HEK293 (cell line): ENCODE measurements at regions not wholly inside any gene's neighbourhood (a gene's known extent, or its start where the extent isn't known, plus 50 kb on each side); places are given as distances from the start of the nearest gene placed in this dataset.

Source experiments
- CTCF ChIA-PET: fragments of 350-600 bp; formaldehyde crosslinking; extraction: SDS; loops from one replicate; lab custom pipeline; 2021; ENCODE audit warnings: antibody characterized with exemption; lab: Yijun Ruan, JAX
- POLR2A ChIA-PET: fragments of 300-600 bp; formaldehyde crosslinking; extraction: SDS; loops from one replicate; lab custom pipeline; 2020; ENCODE audit warnings: antibody characterized with exemption, inconsistent platforms; lab: Yijun Ruan, JAX
- H3K27ac ChIP-seq: fragments of 200-500 bp; sonication (Bioruptor generic); 2 replicates; pipeline ENCODE4 v1.5.1; 2014; ENCODE audit warnings: low read depth, low read length, control low read depth, inconsistent platforms; ENCODE audit errors: extremely low read depth
- H3K36me3 ChIP-seq, 2 experiments: fragments of 200-500 bp in 1 of 2; sonication (Bioruptor generic) in 1 of 2; 1 replicate in 1 of 2; 2 replicates in 1 of 2; pipeline ENCODE4 v1.5.1; 2014 to 2017; ENCODE audit warnings: inconsistent platforms in 2 of 2, low read length in 2 of 2; ENCODE audit not compliant: control insufficient read depth in 2 of 2, insufficient read depth in 1 of 2
- H3K4me1 ChIP-seq: fragments of 200-500 bp; sonication (Bioruptor generic); 2 replicates; pipeline ENCODE4 v1.5.1; 2014; ENCODE audit warnings: mild to moderate bottlenecking, low read length, inconsistent platforms; ENCODE audit not compliant: control insufficient read depth, insufficient read depth
- H3K4me3 ChIP-seq: 2 replicates; pipeline ENCODE4 v1.5.1; 2011; ENCODE audit warnings: low read depth, mild to moderate bottlenecking, control low read depth, low read length, moderate library complexity
- H3K9me3 ChIP-seq: fragments of 200-500 bp; sonication (Bioruptor generic); 2 replicates; pipeline ENCODE4 v1.5.1; 2014; ENCODE audit warnings: low read depth, low read length, inconsistent platforms; ENCODE audit not compliant: control insufficient read depth, insufficient read depth
- FEZF1 ChIP-seq: fragments of 450-650 bp; formaldehyde crosslinking; IDR thresholded peaks from 2 replicates; pipeline ENCODE4 v1.5.1; 2016; ENCODE audit warnings: missing biosample characterization, missing genetic modification characterization
- HOXA7 ChIP-seq: sonication (generic); formaldehyde crosslinking; IDR thresholded peaks from 2 replicates; pipeline ENCODE4 v1.8.1; 2022; ENCODE audit warnings: missing genetic modification reagents, borderline replicate concordance
- MZF1 ChIP-seq: fragments of 450-650 bp; formaldehyde crosslinking; IDR thresholded peaks from 2 replicates; pipeline ENCODE4 v1.5.1; 2017; ENCODE audit warnings: missing biosample characterization, missing genetic modification characterization, borderline replicate concordance
- ZBTB1 ChIP-seq: fragments of 450-650 bp; formaldehyde crosslinking; IDR thresholded peaks from 2 replicates; pipeline ENCODE4 v1.5.1; 2016; ENCODE audit warnings: missing biosample characterization, missing genetic modification characterization
- ZBTB21 ChIP-seq: fragments of 450-650 bp; formaldehyde crosslinking; IDR thresholded peaks from 2 replicates; pipeline ENCODE4 v1.5.1; 2017; ENCODE audit warnings: missing biosample characterization, missing genetic modification characterization
- ZNF121 ChIP-seq: fragments of 450-650 bp; formaldehyde crosslinking; IDR thresholded peaks from 2 replicates; pipeline ENCODE4 v1.5.1; 2016; ENCODE audit warnings: missing biosample characterization, missing genetic modification characterization
- ZNF157 ChIP-seq: fragments of 450-650 bp; formaldehyde crosslinking; IDR thresholded peaks from 2 replicates; pipeline ENCODE4 v1.5.1; 2016; ENCODE audit warnings: missing biosample characterization, missing genetic modification characterization
- ZNF549 ChIP-seq: fragments of 450-650 bp; IDR thresholded peaks from 2 replicates; pipeline ENCODE4 v1.5.1; 2018; ENCODE audit warnings: missing biosample characterization, missing genetic modification characterization, mild to moderate bottlenecking, inconsistent platforms, moderate library complexity
- ZNF555 ChIP-seq: fragments of 450-650 bp; formaldehyde crosslinking; conservative IDR thresholded peaks from 2 replicates; pipeline ENCODE4 v1.5.1; 2017; ENCODE audit warnings: missing biosample characterization, mild to moderate bottlenecking, missing genetic modification characterization, inconsistent platforms
- ZNF558 ChIP-seq: fragments of 450-650 bp; formaldehyde crosslinking; IDR thresholded peaks from 2 replicates; pipeline ENCODE4 v1.5.1; 2016; ENCODE audit warnings: missing biosample characterization, missing genetic modification characterization
- ZNF596 ChIP-seq: fragments of 450-650 bp; IDR thresholded peaks from 2 replicates; pipeline ENCODE4 v1.5.0; 2018; ENCODE audit warnings: missing biosample characterization, mild to moderate bottlenecking, missing genetic modification characterization, moderate library complexity
- ZNF629 ChIP-seq: fragments of 450-650 bp; formaldehyde crosslinking; IDR thresholded peaks from 2 replicates; pipeline ENCODE4 v1.5.1; 2017; ENCODE audit warnings: missing biosample characterization, missing genetic modification characterization
- ZNF747 ChIP-seq: fragments of 450-650 bp; formaldehyde crosslinking; IDR thresholded peaks from 2 replicates; pipeline ENCODE4 v1.5.1; 2016; ENCODE audit warnings: missing biosample characterization, missing genetic modification characterization
- ZXDB ChIP-seq: fragments of 450-650 bp; formaldehyde crosslinking; IDR thresholded peaks from 2 replicates; pipeline ENCODE4 v1.5.1; 2016; ENCODE audit warnings: missing biosample characterization, missing genetic modification characterization
- TF ChIP-seq, protein P1 (sequence below): fragments of 450-650 bp; formaldehyde crosslinking; IDR thresholded peaks from 2 replicates; pipeline ENCODE4 v1.5.1; 2017; ENCODE audit warnings: missing biosample characterization, missing genetic modification characterization
- TF ChIP-seq, protein P2 (sequence below): fragments of 450-650 bp; IDR thresholded peaks from 2 replicates; pipeline ENCODE4 v1.5.1; 2018; ENCODE audit warnings: missing biosample characterization, mild to moderate bottlenecking, missing genetic modification characterization
- TF ChIP-seq, protein P3 (sequence below): fragments of 450-650 bp; formaldehyde crosslinking; optimal IDR thresholded peaks from 2 replicates; pipeline ENCODE3; 2016; ENCODE audit warnings: missing biosample characterization, mild to moderate bottlenecking, missing genetic modification characterization
- TF ChIP-seq, protein P4 (sequence below): fragments of 450-650 bp; formaldehyde crosslinking; conservative IDR thresholded peaks from 2 replicates; pipeline ENCODE4 v1.5.1; 2016; ENCODE audit warnings: low read depth, missing biosample characterization, missing genetic modification characterization
- TF ChIP-seq, protein P5 (sequence below): fragments of 450-650 bp; formaldehyde crosslinking; IDR thresholded peaks from 2 replicates; pipeline ENCODE4 v1.5.1; 2016; ENCODE audit warnings: missing biosample characterization, missing genetic modification characterization, low read depth
- TF ChIP-seq, protein P6 (sequence below): IDR thresholded peaks from 2 replicates; pipeline ENCODE4 v1.6.1; 2011; ENCODE audit warnings: mild to moderate bottlenecking, low read depth, low read length, borderline replicate concordance

DNA sequence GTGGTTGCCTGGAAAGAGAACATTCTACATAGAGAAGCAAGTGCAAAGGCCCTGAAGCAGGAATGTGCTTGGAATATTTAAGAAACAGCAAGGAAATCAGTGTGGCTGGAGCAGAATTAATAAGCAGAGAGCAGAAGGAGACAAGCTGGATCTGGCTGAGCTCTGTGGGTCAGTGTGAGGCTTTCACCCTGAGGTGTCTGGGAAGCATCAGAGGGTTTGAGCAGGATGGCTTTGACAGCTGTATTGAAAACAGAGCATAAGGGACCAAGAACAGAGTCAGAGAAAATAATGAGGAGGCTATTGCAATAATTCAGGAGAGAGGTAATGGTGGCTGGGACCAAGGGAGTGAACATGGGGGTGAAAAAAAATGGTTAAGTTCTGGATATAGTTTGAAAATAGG, 199.6 kb downstream of the NXPE2 start:
- no peak overlapping the region for H3K27ac ChIP-seq
- H3K4me3 ChIP-seq: no peak overlapping the region
- POLR2A ChIA-PET: no interaction called here
- CTCF ChIA-PET: interaction anchor here (0.7 to 1.4 kb wide), 2 partner anchors 15 to 1622 kb away, joined by 3 to 4 read pairs; no protein-coding TSS in a partner anchor
- TF ChIP-seq, protein P1, sequence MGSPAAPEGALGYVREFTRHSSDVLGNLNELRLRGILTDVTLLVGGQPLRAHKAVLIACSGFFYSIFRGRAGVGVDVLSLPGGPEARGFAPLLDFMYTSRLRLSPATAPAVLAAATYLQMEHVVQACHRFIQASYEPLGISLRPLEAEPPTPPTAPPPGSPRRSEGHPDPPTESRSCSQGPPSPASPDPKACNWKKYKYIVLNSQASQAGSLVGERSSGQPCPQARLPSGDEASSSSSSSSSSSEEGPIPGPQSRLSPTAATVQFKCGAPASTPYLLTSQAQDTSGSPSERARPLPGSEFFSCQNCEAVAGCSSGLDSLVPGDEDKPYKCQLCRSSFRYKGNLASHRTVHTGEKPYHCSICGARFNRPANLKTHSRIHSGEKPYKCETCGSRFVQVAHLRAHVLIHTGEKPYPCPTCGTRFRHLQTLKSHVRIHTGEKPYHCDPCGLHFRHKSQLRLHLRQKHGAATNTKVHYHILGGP (tag by site-specific recombination): no peak
- TF ChIP-seq, protein P2, sequence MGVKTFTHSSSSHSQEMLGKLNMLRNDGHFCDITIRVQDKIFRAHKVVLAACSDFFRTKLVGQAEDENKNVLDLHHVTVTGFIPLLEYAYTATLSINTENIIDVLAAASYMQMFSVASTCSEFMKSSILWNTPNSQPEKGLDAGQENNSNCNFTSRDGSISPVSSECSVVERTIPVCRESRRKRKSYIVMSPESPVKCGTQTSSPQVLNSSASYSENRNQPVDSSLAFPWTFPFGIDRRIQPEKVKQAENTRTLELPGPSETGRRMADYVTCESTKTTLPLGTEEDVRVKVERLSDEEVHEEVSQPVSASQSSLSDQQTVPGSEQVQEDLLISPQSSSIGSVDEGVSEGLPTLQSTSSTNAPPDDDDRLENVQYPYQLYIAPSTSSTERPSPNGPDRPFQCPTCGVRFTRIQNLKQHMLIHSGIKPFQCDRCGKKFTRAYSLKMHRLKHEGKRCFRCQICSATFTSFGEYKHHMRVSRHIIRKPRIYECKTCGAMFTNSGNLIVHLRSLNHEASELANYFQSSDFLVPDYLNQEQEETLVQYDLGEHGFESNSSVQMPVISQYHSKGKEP (tag by site-specific recombination): no peak
- TF ChIP-seq ZBTB1 (tag by site-specific recombination): no peak
- no peak for TF ChIP-seq ZNF558 (tag by site-specific recombination)
- TF ChIP-seq ZNF157 (tag by site-specific recombination): no peak
- no peak for TF ChIP-seq ZNF555
- TF ChIP-seq, protein P3, sequence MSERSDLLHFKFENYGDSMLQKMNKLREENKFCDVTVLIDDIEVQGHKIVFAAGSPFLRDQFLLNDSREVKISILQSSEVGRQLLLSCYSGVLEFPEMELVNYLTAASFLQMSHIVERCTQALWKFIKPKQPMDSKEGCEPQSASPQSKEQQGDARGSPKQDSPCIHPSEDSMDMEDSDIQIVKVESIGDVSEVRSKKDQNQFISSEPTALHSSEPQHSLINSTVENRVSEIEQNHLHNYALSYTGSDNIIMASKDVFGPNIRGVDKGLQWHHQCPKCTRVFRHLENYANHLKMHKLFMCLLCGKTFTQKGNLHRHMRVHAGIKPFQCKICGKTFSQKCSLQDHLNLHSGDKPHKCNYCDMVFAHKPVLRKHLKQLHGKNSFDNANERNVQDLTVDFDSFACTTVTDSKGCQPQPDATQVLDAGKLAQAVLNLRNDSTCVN (tag by site-specific recombination): no peak
- no peak for TF ChIP-seq ZBTB21 (tag by site-specific recombination)
- no peak for TF ChIP-seq ZNF549 (tag by site-specific recombination)
- no peak for TF ChIP-seq ZNF629 (tag by site-specific recombination)
- TF ChIP-seq, protein P4, sequence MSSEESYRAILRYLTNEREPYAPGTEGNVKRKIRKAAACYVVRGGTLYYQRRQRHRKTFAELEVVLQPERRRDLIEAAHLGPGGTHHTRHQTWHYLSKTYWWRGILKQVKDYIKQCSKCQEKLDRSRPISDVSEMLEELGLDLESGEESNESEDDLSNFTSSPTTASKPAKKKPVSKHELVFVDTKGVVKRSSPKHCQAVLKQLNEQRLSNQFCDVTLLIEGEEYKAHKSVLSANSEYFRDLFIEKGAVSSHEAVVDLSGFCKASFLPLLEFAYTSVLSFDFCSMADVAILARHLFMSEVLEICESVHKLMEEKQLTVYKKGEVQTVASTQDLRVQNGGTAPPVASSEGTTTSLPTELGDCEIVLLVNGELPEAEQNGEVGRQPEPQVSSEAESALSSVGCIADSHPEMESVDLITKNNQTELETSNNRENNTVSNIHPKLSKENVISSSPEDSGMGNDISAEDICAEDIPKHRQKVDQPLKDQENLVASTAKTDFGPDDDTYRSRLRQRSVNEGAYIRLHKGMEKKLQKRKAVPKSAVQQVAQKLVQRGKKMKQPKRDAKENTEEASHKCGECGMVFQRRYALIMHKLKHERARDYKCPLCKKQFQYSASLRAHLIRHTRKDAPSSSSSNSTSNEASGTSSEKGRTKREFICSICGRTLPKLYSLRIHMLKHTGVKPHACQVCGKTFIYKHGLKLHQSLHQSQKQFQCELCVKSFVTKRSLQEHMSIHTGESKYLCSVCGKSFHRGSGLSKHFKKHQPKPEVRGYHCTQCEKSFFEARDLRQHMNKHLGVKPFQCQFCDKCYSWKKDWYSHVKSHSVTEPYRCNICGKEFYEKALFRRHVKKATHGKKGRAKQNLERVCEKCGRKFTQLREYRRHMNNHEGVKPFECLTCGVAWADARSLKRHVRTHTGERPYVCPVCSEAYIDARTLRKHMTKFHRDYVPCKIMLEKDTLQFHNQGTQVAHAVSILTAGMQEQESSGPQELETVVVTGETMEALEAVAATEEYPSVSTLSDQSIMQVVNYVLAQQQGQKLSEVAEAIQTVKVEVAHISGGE (tag by site-specific recombination): no peak
- TF ChIP-seq, protein P5, sequence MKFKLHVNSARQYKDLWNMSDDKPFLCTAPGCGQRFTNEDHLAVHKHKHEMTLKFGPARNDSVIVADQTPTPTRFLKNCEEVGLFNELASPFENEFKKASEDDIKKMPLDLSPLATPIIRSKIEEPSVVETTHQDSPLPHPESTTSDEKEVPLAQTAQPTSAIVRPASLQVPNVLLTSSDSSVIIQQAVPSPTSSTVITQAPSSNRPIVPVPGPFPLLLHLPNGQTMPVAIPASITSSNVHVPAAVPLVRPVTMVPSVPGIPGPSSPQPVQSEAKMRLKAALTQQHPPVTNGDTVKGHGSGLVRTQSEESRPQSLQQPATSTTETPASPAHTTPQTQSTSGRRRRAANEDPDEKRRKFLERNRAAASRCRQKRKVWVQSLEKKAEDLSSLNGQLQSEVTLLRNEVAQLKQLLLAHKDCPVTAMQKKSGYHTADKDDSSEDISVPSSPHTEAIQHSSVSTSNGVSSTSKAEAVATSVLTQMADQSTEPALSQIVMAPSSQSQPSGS (tag by site-specific recombination): no peak
- TF ChIP-seq, protein P6, sequence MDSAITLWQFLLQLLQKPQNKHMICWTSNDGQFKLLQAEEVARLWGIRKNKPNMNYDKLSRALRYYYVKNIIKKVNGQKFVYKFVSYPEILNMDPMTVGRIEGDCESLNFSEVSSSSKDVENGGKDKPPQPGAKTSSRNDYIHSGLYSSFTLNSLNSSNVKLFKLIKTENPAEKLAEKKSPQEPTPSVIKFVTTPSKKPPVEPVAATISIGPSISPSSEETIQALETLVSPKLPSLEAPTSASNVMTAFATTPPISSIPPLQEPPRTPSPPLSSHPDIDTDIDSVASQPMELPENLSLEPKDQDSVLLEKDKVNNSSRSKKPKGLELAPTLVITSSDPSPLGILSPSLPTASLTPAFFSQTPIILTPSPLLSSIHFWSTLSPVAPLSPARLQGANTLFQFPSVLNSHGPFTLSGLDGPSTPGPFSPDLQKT: no peak
- TF ChIP-seq FEZF1 (tag by site-specific recombination): no peak
- no peak for TF ChIP-seq ZXDB (tag by site-specific recombination)
- no peak for TF ChIP-seq MZF1 (tag by site-specific recombination)
- TF ChIP-seq ZNF747 (tag by site-specific recombination): no peak
- no peak for TF ChIP-seq HOXA7 (CRISPR knock-in tag)
- no peak for TF ChIP-seq ZNF596 (tag by site-specific recombination)
- TF ChIP-seq ZNF121 (tag by site-specific recombination): no peak
- no peaks in the 10 kb centered on the region for H3K9me3 ChIP-seq
- H3K36me3 ChIP-seq: no peaks in the 10 kb centered on the region
- H3K4me1 ChIP-seq: no peaks in the 10 kb centered on the region
